Stimulated activated naive CD4-positive, alpha-beta T cell treated with Interleukin-2 at 50 U/mL for 16 hours (primary cell): ENCODE measurements at regions not wholly inside any gene's neighbourhood (a gene's known extent, or its start where the extent isn't known, plus 50 kb on each side); places are given as distances from the start of the nearest gene placed in this dataset.
"Not testable (repeated sequence)": the region's sequence is repeated elsewhere in the genome, so short reads cannot be mapped to it uniquely, and the experiment has no call there.

Experiments used
- DNase-seq: peaks from one replicate; lab custom pipeline; 2025; lab: John Stamatoyannopoulos, UW

DNA sequence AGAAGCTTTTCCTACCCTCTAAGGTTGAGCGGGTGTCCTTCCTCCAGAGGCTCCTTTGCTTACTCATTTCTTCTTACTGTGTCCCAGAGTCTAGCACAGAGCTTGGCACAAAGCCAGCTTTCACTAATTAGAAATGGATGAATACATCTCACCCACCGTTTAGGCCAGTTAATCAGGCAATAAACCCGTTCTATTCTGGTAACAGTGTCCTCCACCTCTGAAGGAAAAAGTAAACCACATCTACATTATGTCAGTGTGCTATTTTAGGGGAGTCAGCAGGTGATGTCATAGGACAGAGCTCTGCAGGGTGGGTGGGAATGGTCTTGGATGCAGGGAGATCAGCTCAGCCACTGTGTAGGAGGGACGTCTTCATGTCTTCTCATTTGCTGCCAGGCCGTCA lies 109.2 kb downstream of the OSTF1 start:
- DNase-seq = no peak

DNA sequence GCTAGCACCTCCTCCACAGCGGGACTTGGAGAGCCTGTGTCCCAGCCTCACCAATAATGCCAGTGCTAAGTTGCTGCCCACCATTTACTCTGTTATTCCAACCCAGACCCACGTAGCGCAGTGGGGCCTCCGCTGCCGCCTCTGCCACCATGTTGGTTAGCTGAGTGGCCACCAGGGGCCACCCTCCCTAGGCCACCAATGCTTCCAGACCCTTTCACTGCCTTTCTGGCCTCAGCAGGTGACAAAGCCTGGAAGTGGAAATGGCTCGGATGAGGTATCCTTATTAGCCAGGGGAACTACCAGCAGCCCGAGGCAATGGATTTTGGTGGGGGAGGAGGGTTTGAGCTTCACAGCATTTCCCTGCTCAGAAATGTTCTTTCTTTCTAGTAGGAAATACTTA lies 110.1 kb downstream of the OSTF1 start:
- no peak for DNase-seq

DNA sequence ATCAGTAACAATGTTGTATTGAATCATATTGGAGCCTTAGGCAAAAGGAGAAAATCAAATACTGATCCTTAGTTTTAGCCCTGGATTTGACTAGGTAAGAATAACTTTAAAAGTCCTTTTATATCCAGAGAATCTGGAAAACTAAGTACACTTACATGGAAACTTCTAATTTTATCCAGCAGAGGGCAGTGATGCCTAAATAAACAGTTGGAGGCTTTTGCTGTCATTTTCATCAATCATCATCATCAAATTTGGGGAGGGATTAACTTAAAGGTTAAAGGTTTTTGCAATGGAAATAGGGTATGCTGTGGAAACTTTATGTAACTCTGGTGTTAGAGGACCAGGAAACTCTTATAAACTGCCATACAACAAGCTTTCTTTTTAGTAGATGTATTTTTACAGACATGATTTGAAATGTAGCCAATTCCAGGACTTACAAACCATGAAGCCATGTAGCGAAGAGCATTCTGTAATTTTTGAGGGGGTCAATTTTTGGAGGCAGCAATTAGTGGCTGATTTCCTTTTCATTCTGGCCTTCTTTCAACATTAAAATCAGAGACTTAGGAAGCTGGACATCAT lies 112.7 kb downstream of the OSTF1 start:
- no peak for DNase-seq

GRCh38 chr9:75201480-75202209 lies 113.3 kb downstream of the OSTF1 start:
- no peak for DNase-seq

DNA sequence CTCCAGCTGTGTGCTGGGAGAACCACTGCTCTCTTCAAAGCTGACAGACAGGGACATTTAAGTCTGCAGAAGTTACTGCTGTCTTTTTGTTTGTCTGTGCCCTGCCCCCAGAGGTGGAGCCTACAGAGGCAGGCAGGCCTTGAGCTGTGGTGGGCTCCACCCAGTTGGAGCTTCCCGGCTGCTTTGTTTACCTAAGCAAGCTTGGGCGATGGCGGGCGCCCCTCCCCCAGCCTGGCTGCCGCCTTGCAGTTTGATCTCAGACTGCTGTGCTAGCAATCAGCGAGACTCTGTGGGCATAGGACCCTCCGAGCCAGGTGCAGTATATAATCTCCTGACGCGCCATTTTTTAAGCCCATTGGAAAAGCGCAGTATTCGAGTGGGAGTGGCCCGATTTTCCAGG lies 119.7 kb downstream of the OSTF1 start:
- not testable (repeated sequence) for DNase-seq

- DNase-seq = no peak
Observed at GRCh38 chr9:75210215-75210614, 121.9 kb downstream of the OSTF1 start.

- DNase-seq = no peak
Observed at GRCh38 chr9:75213765-75214164, 125.5 kb downstream of the OSTF1 start.

DNA sequence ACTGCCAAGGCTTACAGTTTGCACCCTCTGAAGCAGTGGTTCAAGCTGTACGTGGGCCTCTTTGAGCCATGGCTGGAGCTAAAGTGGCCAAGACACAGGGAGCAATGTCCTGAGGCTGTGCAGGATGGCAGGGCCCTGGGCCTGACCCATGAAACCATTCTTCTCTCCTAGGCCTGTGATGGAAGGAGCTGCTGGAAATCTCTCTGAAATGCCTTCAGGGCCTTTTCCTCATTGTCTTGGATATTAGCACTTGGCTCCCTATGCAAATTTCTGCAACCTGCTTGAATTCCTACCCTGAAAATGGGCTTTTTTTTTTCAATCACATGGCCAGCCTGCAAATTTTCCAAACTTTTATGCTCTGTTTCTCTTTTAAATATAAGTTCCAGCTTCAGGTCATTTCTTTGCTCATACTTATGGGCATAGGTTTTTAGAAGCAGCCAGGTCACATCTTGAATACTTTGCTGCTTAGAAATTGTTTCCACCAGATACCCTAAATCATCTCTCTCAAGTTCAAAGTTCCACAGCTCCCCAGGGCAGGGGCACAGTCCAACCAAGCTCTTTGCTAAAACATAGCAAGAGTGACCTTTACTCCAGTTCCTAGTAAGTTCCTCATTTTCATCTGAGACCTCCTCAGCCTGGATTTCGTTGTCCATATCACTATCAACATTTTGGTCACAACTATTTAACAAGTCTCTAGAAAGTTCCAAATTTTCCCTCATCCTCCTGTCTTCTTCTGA lies 138.3 kb downstream of the OSTF1 start:
- no peak for DNase-seq

DNA sequence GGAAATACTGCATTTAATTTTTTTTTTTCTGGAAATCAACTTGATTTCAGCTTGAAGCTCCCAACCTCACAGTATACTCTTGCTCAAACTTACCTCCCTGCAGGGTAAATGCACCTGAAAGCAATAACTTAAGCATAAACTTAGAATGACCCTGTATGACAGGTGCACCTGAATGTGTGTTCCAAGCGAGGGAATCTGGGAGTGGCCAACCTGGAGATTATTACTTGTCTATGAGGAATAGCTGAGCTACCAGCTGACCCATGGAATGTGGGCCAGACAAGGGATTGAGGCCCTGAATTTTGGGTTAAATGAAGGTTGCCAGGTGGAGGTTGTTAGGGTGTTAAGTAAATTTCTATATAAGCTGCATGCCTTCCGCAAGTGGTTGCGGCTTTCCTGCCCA lies 140.6 kb downstream of the OSTF1 start:
- DNase-seq = no peak

- no peak for DNase-seq
Observed at GRCh38 chr9:75229605-75230332, 141.5 kb downstream of the OSTF1 start.

DNA sequence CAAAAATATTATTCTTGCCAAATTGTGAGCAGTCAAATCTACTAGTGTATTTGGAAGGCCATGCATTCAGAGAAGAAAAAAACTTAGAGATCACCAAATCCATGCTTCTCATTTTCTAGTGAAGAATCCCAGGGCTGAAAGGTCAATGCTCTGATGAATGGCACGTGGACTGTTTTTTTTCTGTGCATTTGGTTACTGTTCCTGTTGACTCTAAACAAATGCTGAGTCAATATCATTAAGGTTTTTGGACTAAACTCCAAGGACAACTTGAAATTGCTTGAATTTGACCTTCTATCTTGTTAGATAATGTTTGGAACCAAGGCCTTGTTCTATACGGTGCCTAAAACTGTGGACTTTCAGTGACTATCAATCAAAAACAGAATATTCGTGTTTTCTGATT lies 142.2 kb downstream of the OSTF1 start:
- no peak for DNase-seq

GRCh38 chr9:75231167-75231566 lies 142.9 kb downstream of the OSTF1 start:
- DNase-seq = no peak

- DNase-seq = no peak
Observed at GRCh38 chr9:75233011-75233410, 144.7 kb downstream of the OSTF1 start.

DNA sequence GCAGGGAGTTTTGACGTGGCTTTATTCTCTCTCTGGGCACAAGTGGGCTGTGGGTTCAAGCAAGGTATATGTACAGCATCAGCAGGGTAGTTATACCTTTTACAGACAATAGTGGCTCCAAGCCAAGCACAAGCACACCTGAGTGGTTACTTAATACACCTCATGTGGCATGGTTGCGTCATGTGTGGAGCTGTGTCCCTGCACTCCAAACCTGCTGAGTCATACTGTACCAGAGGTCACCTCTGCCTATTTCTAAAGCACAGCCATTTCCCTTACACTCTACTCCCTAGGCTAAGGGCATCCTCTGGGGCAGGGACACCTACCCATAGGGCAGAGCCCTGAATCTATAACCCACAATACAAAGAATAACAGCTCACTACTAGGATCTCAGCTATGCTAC lies 147.3 kb downstream of the OSTF1 start:
- no peak for DNase-seq

DNA sequence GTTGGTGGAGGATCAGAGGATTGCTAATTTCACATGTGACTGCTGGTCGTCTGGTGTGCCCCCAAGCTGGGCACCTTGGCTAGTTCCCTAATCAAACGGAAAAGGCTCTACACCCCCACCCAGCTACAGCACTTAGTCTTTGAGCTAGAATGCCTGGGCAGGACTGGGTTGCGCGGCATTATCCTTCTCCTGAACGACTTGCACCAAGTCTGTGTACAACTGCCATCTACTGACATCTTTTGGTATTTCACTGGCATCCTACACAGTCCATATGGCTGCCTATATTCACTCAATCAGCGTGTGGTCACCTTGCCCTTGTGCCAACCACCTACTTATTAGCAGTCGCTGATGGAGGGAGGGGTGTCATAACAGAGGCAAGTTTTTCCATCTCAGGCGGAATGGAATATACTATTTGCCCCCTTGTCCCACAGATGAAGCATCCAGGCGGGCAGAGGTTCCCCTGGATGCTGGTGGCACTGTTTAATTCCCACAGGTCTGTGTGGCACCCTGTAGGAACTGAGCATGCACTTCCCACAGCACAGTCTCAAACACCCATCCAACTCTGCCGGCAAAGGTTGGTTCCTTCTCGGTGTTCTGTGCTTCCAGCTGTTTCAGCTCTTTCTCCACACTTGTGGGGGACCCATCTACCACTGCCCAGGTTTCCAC lies 150.1 kb downstream of the OSTF1 start:
- no peak for DNase-seq

DNA sequence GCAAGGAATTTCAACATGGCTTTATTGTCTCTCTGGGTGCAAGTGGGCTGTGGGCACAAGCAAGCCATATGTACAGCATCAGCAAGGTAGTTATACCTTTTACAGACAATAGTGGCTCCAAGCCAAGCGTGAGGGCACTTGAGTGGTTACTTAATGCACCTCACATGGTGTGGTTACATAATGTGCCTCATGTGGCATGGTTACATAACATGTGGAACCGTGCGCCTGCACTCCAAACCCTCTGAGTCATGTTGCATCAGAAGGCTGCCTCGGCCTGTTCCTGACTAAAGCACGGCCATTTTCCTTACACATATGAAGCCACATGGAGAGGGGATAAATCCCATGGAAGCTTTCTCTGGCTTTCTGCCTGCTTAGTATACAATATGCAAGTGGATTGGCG lies 150.9 kb downstream of the OSTF1 start:
- no peak for DNase-seq

GRCh38 chr9:75242426-75242825 lies 154.1 kb downstream of the OSTF1 start:
- no peak for DNase-seq

DNA sequence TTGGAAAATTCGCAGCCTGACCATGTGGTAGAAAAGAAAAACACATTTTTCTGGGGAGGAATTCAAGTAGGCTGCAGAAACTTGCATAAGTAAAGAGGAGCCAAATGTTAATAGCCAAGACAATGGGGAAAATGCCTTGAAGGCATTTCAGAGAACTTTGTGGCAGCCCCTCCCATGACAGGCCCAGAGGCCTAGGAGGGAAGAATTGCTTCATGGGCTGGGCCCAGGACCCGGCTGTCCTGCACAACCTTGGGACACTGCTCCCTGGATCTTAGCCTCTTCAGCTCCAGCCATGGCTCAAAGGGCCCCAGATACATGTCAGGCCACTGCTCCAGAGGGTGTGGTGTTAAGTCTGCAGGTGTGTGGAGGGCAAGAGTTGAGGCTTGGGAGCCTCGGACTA lies 158.6 kb downstream of the OSTF1 start:
- no peak for DNase-seq

DNA sequence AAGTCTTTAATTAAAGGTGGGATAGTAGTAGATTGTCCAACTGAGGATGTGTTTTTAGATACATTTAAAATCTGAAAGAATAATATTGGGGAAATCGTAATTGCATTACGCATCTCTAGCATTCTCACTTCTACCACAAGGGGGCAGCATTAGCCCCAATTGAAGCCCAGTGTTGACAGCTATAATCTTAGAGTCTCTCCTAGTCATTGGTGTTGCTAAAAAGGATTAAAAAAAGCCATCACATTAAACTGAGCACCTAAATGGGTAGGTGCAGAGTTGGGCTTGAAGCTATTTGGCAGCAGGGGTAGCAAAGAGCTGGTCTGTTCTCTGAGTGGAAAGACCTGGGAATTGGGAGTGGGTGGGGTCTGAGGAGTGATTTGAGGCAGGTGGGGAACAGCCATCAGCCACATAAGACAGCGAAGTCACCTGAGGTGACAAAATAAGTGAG lies 177.2 kb downstream of the OSTF1 start:
- peak; percentile 23 for DNase-seq

DNA sequence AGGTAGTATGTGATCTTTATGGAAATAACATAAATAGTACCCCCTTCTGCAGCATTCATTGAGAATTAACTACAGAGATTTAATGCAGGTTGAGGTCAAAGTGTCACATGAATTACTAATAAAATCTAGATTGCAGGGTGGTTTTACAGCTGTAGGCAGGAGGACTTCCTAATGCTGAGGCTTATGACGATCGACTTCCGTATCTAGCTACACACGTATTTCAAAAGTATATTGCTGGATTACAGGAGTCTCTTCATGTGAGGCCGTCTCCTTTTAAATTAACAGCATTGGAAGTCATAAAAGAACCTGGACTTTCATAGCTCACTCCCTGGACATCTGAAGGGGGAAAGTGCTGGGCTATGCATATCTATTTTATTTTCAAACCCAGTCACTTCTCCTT lies 180.9 kb downstream of the OSTF1 start:
- no peak for DNase-seq

GRCh38 chr9:75273055-75273454 lies 184.7 kb downstream of the OSTF1 start:
- not testable (repeated sequence) for DNase-seq

- DNase-seq = no peak
Observed at GRCh38 chr9:75274781-75275180, 186.5 kb downstream of the OSTF1 start.
